ENCODE measurements at regions not wholly inside any gene's neighbourhood (a gene's known extent, or its start where the extent isn't known, plus 50 kb on each side); places are given as distances from the start of the nearest gene placed in this dataset.

GRCh38 chr11:106275151-106275550, 197.7 kb downstream of the AASDHPPT start:
- no peak for TF ChIP-seq ZFX (IDR thresholded peaks at IDR 0.05; ENCODE audit: borderline replicate concordance)
- TF ChIP-seq CTCF (IDR thresholded peaks at IDR 0.05): no peak
- no peak overlapping the region for H3K27ac ChIP-seq

- H3K27ac ChIP-seq: no peak overlapping the region
Observed at GRCh38 chr11:106276126-106276525, 198.7 kb downstream of the AASDHPPT start.

GRCh38 chr11:106276859-106277436, 199.5 kb downstream of the AASDHPPT start:
- TF ChIP-seq CTCF (IDR thresholded peaks at IDR 0.05) (peak; percentile 74), ZFX (IDR thresholded peaks at IDR 0.05; ENCODE audit: borderline replicate concordance) (no peak)
- no peak overlapping the region for H3K27ac ChIP-seq

More at GRCh38 chr11:106276126-106276525, 198.7 kb downstream of the AASDHPPT start:
- TF ChIP-seq CTCF (IDR thresholded peaks at IDR 0.05): no peak
- no peak for TF ChIP-seq ZFX (IDR thresholded peaks at IDR 0.05; ENCODE audit: borderline replicate concordance)

- TF ChIP-seq CTCF (IDR thresholded peaks at IDR 0.05): no peak
- no peak overlapping the region for H3K27ac ChIP-seq
Observed at GRCh38 chr11:106277484-106277883, 200.0 kb downstream of the AASDHPPT start.

- TF ChIP-seq CTCF (IDR thresholded peaks at IDR 0.05): no peak
- TF ChIP-seq ZFX (IDR thresholded peaks at IDR 0.05; ENCODE audit: borderline replicate concordance): no peak
- no peak overlapping the region for H3K27ac ChIP-seq
Observed at GRCh38 chr11:106278391-106278790, 200.9 kb downstream of the AASDHPPT start.

GRCh38 chr11:106280036-106280435, 202.6 kb downstream of the AASDHPPT start:
- H3K27ac ChIP-seq: no peak overlapping the region
- TF ChIP-seq ZFX (IDR thresholded peaks at IDR 0.05; ENCODE audit: borderline replicate concordance) (no peak), CTCF (IDR thresholded peaks at IDR 0.05) (no peak)

GRCh38 chr11:106281455-106282173, 204.2 kb downstream of the AASDHPPT start:
- TF ChIP-seq CTCF (IDR thresholded peaks at IDR 0.05) (no peak), ZFX (IDR thresholded peaks at IDR 0.05; ENCODE audit: borderline replicate concordance) (no peak)
- H3K27ac ChIP-seq: no peak overlapping the region

Measured in 22Rv1 (cell line).